WTC11 (cell line): ENCODE measurements at regions not wholly inside any gene's neighbourhood (a gene's known extent, or its start where the extent isn't known, plus 50 kb on each side); places are given as distances from the start of the nearest gene placed in this dataset.

Source experiments
- ATF2 ChIP-seq: sonication (generic); formaldehyde crosslinking; IDR thresholded peaks from 2 replicates; pipeline ENCODE4 v1.8.1; 2022; ENCODE audit warnings: low read depth, missing genetic modification reagents, borderline replicate concordance
- CBFB ChIP-seq: sonication (generic); formaldehyde crosslinking; IDR thresholded peaks from 2 replicates; pipeline ENCODE4 v1.8.1; 2022; ENCODE audit warnings: mild to moderate bottlenecking, low read depth, missing genetic modification reagents
- CTCF ChIP-seq: fragments of 200-600 bp; IDR thresholded peaks from 2 replicates; pipeline ENCODE4 v1.8.0; 2022; ENCODE audit warnings: antibody characterized with exemption
- SP1 ChIP-seq: sonication (generic); formaldehyde crosslinking; conservative IDR thresholded peaks from 2 replicates; pipeline ENCODE4 v1.8.1; 2022; ENCODE audit warnings: missing genetic modification reagents
- USF1 ChIP-seq: sonication (generic); formaldehyde crosslinking; IDR thresholded peaks from 2 replicates; pipeline ENCODE4 v1.8.0; 2022; ENCODE audit warnings: mild to moderate bottlenecking, missing genetic modification reagents

- TF ChIP-seq ATF2 (CRISPR knock-in tag) (no peak), CBFB (CRISPR knock-in tag) (no peak), USF1 (CRISPR knock-in tag) (no peak), CTCF (no peak), SP1 (CRISPR knock-in tag) (no peak)
These were observed 818.9 kb upstream of the SLC35B3 start for GRCh38 chr6:9254251-9254650.
